A673 (cell line): ENCODE measurements at regions not wholly inside any gene's neighbourhood (a gene's known extent, or its start where the extent isn't known, plus 50 kb on each side); places are given as distances from the start of the nearest gene placed in this dataset.

Experiments
- BruUV-seq: library from RNA; stranded (reverse); fragments of 400-500 nt; replicated peaks from 2 replicates; lab custom pipeline; 2021; lab: Mats Ljungman, UMichigan
- CTCF ChIA-PET: fragments of 300-600 bp; sonication (Branson Sonifier 250); formaldehyde crosslinking; loops from one replicate; lab custom pipeline; 2022; ENCODE audit warnings: antibody characterized with exemption; lab: Charles Lee
- POLR2A ChIA-PET: fragments of 300-600 bp; sonication (Branson Sonifier 250); formaldehyde crosslinking; loops from one replicate; lab custom pipeline; 2022; ENCODE audit warnings: antibody characterized with exemption; ENCODE audit not compliant: low non-redundant PET; lab: Charles Lee
- DNase-seq: peaks from one replicate; pipeline ENCODE4 v3.0.0-alpha.2; 2015; ENCODE audit warnings: low spot score
- H3K27ac ChIP-seq: fragments of 200-600 bp; sonication (generic); 2 replicates; pipeline ENCODE4 v1.5.1; 2016; ENCODE audit warnings: mixed run types, low read depth, mild to moderate bottlenecking, mixed read lengths, antibody characterized with exemption, low read length; ENCODE audit not compliant: poor library complexity, severe bottlenecking
- H3K27me3 ChIP-seq: fragments of 200-600 bp; sonication (generic); replicated peaks from 2 replicates; pipeline ENCODE4 v1.6.1; 2017; ENCODE audit warnings: mixed run types, low read depth, mild to moderate bottlenecking, mixed read lengths, antibody characterized with exemption, low read length; ENCODE audit not compliant: insufficient read depth, poor library complexity
- H3K36me3 ChIP-seq: fragments of 200-600 bp; sonication (generic); 2 replicates; pipeline ENCODE4 v1.6.1; 2016; ENCODE audit warnings: mixed run types, mild to moderate bottlenecking, mixed read lengths, antibody characterized with exemption, low read length; ENCODE audit not compliant: insufficient read depth, poor library complexity, severe bottlenecking
- H3K4me1 ChIP-seq: fragments of 200-600 bp; sonication (generic); 2 replicates; pipeline ENCODE4 v1.6.1; 2017; ENCODE audit warnings: mixed run types, mild to moderate bottlenecking, mixed read lengths, antibody characterized with exemption, low read length; ENCODE audit not compliant: insufficient read depth, poor library complexity, severe bottlenecking
- H3K4me3 ChIP-seq: fragments of 200-600 bp; sonication (generic); 2 replicates; pipeline ENCODE4 v1.5.1; 2016; ENCODE audit warnings: low read depth, mixed run types, mild to moderate bottlenecking, mixed read lengths, low read length; ENCODE audit not compliant: poor library complexity, severe bottlenecking
- H3K9me3 ChIP-seq: fragments of 200-600 bp; sonication (generic); 2 replicates; pipeline ENCODE4 v1.6.1; 2016; ENCODE audit warnings: mixed run types, low read depth, mild to moderate bottlenecking, mixed read lengths, antibody characterized with exemption, low read length; ENCODE audit not compliant: poor library complexity, severe bottlenecking
- EZH2 ChIP-seq: fragments of 200-600 bp; sonication (generic); IDR thresholded peaks from 2 replicates; pipeline ENCODE4 v1.6.1; 2017; ENCODE audit warnings: borderline replicate concordance, low read depth, mild to moderate bottlenecking, mixed read lengths, antibody characterized with exemption, low read length; ENCODE audit not compliant: poor library complexity, severe bottlenecking
- intact Hi-C: fragments of 100-400 bp; cut with micrococcal nuclease; formaldehyde crosslinking; loops from one replicate; pipeline ENCODE4 v1.10.0; 2022; ENCODE audit not compliant: unreplicated experiment
- TF ChIP-seq, protein P1 (sequence below): fragments of 300-800, 200-600 bp; sonication (generic); conservative IDR thresholded peaks from 2 replicates; pipeline ENCODE4 v1.5.1; 2017; ENCODE audit warnings: low read depth, mild to moderate bottlenecking, antibody characterized with exemption, low read length, moderate library complexity, mixed read lengths

GRCh38 chr6:14284969-14285590 is 167.5 kb downstream of the CD83 start:
- DNase-seq, result no peak
- TF ChIP-seq, protein P1, sequence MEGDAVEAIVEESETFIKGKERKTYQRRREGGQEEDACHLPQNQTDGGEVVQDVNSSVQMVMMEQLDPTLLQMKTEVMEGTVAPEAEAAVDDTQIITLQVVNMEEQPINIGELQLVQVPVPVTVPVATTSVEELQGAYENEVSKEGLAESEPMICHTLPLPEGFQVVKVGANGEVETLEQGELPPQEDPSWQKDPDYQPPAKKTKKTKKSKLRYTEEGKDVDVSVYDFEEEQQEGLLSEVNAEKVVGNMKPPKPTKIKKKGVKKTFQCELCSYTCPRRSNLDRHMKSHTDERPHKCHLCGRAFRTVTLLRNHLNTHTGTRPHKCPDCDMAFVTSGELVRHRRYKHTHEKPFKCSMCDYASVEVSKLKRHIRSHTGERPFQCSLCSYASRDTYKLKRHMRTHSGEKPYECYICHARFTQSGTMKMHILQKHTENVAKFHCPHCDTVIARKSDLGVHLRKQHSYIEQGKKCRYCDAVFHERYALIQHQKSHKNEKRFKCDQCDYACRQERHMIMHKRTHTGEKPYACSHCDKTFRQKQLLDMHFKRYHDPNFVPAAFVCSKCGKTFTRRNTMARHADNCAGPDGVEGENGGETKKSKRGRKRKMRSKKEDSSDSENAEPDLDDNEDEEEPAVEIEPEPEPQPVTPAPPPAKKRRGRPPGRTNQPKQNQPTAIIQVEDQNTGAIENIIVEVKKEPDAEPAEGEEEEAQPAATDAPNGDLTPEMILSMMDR, result no peak
- no peak for TF ChIP-seq EZH2
- H3K9me3 ChIP-seq, result no peaks in the 10 kb centered on the region
- BruUV-seq, result no TSS peak
- intact Hi-C loops, result no loop called here
- H3K4me3 ChIP-seq, result no peak overlapping the region
- no peaks in the 10 kb centered on the region for H3K27me3 ChIP-seq
- ChIA-PET POLR2A (no interaction called here), CTCF (no interaction called here)
- H3K4me1 ChIP-seq, result no peaks in the 10 kb centered on the region
- H3K27ac ChIP-seq, result no peak overlapping the region
- H3K36me3 ChIP-seq, result no peaks in the 10 kb centered on the region

- no peak overlapping the region for H3K4me3 ChIP-seq
- no peaks in the 10 kb centered on the region for H3K9me3 ChIP-seq
- intact Hi-C loops, result no loop called here
- no TSS peak for BruUV-seq
- DNase-seq, result no peak
- TF ChIP-seq EZH2, result no peak
- TF ChIP-seq, protein P1, result no peak
- ChIA-PET CTCF (no interaction called here), POLR2A (no interaction called here)
- H3K4me1 ChIP-seq, result no peaks in the 10 kb centered on the region
- no peaks in the 10 kb centered on the region for H3K36me3 ChIP-seq
- no peak overlapping the region for H3K27ac ChIP-seq
- no peaks in the 10 kb centered on the region for H3K27me3 ChIP-seq
These were observed 168.6 kb downstream of the CD83 start for GRCh38 chr6:14286144-14286543.

DNA sequence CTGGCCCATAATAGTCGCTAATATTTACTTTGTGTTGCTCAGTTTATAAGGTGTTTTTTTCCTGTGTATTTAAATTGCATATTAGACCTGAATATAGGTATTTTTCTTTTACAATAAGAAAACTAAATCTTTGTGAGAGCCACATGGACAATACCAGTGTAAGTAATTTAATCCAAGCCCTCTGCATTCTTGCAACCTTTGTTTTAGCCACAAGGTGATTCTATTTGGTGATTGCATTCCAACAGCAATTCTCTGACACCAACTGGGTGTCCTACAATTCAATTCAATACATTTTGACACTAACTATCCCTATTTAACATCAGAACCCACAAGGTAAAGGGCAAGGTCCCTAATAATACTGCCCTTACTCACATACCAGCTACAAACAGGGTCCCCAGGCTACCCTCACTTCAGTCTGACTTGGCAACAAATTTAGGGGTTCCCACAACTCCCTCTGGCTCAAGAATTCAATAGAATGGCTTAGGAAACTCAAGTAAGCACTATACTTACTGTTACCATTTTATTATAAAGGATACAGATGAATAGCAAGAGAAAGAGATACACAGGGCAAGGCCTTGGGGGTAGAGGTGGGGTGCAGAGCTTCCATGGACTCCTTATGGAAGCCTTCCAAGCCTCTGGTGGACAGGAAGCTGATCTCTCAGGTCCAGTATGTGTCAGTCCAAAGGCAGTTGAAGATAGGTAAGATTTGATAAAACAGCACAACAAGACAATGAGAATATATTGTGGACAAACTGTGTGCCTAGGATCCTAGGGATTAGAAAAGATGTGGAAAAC is 169.3 kb downstream of the CD83 start:
- Histone ChIP-seq H3K9me3 (no peaks in the 10 kb centered on the region), H3K27me3 (no peaks in the 10 kb centered on the region), H3K27ac (no peak overlapping the region), H3K36me3 (no peaks in the 10 kb centered on the region), H3K4me3 (no peak overlapping the region), H3K4me1 (no peaks in the 10 kb centered on the region)
- no peak for DNase-seq
- TF ChIP-seq, protein P1, result no peak
- TF ChIP-seq EZH2, result no peak
- POLR2A ChIA-PET, result no interaction called here
- no TSS peak for BruUV-seq
- CTCF ChIA-PET, result no interaction called here
- intact Hi-C loops, result no loop called here
